ENCODE measurements at regions not wholly inside any gene's neighbourhood (a gene's known extent, or its start where the extent isn't known, plus 50 kb on each side); places are given as distances from the start of the nearest gene placed in this dataset.

DNA sequence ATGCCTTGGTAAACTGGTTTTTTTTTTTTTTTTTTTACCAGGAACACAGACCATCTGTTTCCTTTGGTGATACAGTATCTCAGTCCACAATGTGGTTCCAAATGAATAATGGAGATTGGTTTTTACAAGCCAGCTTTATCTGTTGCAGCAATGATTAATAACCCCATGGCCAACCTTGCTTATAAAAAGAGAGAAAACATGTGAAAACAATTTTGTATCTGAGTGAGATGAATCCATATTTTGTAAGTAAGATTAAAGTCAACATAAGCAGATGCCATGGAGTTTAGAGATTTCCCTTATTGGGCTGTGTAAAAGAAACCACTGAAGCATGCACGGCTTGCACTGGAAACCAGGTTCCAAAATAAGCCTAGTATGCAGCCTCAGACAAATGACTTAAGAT lies 108.6 kb upstream of the CNTNAP5 start:
- no peak for DNase-seq (ENCODE audit: low read depth, low spot score)

DNA sequence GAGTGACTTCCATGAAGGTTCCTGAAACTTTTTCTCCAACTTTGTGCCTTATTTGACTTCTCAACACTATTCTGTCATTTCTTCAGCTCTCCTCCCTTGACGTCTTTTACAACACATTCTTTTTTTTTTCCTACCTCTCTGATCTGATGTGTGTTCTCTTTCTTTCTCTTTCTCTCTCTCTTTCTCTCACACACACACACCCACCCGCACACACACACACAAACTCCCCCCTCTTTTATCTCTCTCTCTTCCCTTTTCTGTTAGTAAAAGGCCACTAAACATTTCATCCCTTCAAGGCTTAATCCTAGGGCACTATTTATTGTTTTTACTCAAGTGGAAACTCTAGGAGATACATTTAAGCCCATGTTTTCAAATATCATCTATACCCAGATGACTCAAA lies 107.8 kb upstream of the CNTNAP5 start:
- no peak for DNase-seq (ENCODE audit: low read depth, low spot score)

GRCh38 chr2:123928358-123928757 lies 96.7 kb upstream of the CNTNAP5 start:
- no peak for DNase-seq (ENCODE audit: low read depth, low spot score)

- no peak for DNase-seq (ENCODE audit: low read depth, low spot score)
Observed at GRCh38 chr2:123935405-123935804, 89.7 kb upstream of the CNTNAP5 start.

- DNase-seq (ENCODE audit: low read depth, low spot score), result peak; percentile 18
Observed at GRCh38 chr2:123953846-123954245, 71.2 kb upstream of the CNTNAP5 start.

DNA sequence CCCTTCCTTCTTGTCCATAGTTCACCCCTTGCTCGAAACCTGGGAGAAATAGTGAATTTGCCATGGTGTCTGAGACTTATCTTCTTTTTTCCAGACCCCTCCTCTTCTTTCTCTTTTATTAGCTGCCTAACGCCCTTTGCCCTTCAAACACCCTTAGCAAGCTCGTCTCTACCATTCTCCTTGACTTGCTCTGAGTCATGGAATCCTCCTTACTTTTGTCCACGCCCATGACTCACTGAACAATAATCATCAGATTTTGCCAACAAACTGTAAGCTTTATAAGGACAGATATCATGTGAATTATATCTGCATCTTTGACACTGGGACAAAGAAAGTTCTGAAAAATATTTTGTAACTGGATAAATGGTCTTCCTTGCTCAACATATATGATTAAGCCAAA lies 67.1 kb upstream of the CNTNAP5 start:
- no peak for DNase-seq (ENCODE audit: low read depth, low spot score)

GRCh38 chr2:123961576-123961975 lies 63.5 kb upstream of the CNTNAP5 start:
- no peak for DNase-seq (ENCODE audit: low read depth, low spot score)

- DNase-seq (ENCODE audit: low read depth, low spot score), result no peak
Observed at GRCh38 chr2:123971564-123972318, 53.3 kb upstream of the CNTNAP5 start.

All from astrocyte of the hippocampus (primary cell).